GM12878 (cell line): ENCODE measurements at regions not wholly inside any gene's neighbourhood (a gene's known extent, or its start where the extent isn't known, plus 50 kb on each side); places are given as distances from the start of the nearest gene placed in this dataset.
"Not testable (repeated sequence)": the region's sequence is repeated elsewhere in the genome, so short reads cannot be mapped to it uniquely, and the experiment has no call there.

Source experiments
- ATAC-seq: fragments of 200-7000 bp; cut with Tn5 transposase; 3 replicates; pipeline ENCODE4 v1.9.1; 2020; ENCODE audit warnings: mild to moderate bottlenecking, moderate library complexity
- BruUV-seq: library from RNA; stranded (reverse); fragments of 400-500 nt; replicated peaks from 2 replicates; lab custom pipeline; 2021; lab: Mats Ljungman, UMichigan
- CTCF ChIA-PET: fragments of 300-600 bp; sonication (Branson Sonifier 250); formaldehyde crosslinking; extraction: SDS; loops from one replicate; lab custom pipeline; 2021; ENCODE audit warnings: inconsistent platforms; lab: Yijun Ruan, JAX
- POLR2A ChIA-PET: fragments of 350-600 bp; formaldehyde crosslinking; extraction: SDS; loops from one replicate; lab custom pipeline; 2021; ENCODE audit warnings: inconsistent platforms; lab: Charles Lee
- RAD21 ChIA-PET: fragments of 300-600 bp; sonication (Branson Sonifier 250); formaldehyde crosslinking; loops from one replicate; lab custom pipeline; 2023; ENCODE audit warnings: antibody characterized with exemption; ENCODE audit not compliant: unreplicated experiment; lab: Charles Lee
- SMC1A ChIA-PET: fragments of 300-600 bp; sonication (Branson Sonifier 250); formaldehyde crosslinking; loops from one replicate; lab custom pipeline; 2023; ENCODE audit not compliant: unreplicated experiment, uncharacterized antibody; lab: Charles Lee
- DNase-seq: peaks from one replicate; pipeline ENCODE4 v3.0.0-alpha.2; 2011; ENCODE audit warnings: low read depth, low spot score
- FAIRE-seq: peaks from 3 replicates; lab custom pipeline; 2011; peaks lifted over from hg19 to GRCh38; lab: Jason Lieb, UNC
- H2AFZ ChIP-seq: 2 replicates; pipeline ENCODE4 v1.6.0; 2011; ENCODE audit warnings: low read depth, low read length, control low read depth; ENCODE audit not compliant: control insufficient read depth
- H3K27ac ChIP-seq: 2 replicates; pipeline ENCODE4 v1.5.1; 2011; ENCODE audit warnings: control low read depth; ENCODE audit not compliant: control insufficient read depth, insufficient read depth
- H3K27me3 ChIP-seq, 2 experiments: replicated peaks in 1 of 2; 2 replicates each; pipeline versions ENCODE4 v1.6.0 to v1.6.1; 2011; ENCODE audit warnings: low read length in 1 of 2; ENCODE audit not compliant: control insufficient read depth in 2 of 2, insufficient read depth in 2 of 2
- H3K36me3 ChIP-seq, 2 experiments: 2 replicates each; pipeline ENCODE4 v1.5.1; 2011; ENCODE audit warnings: low read length in 1 of 2; ENCODE audit not compliant: control insufficient read depth in 2 of 2, insufficient read depth in 2 of 2
- H3K4me1 ChIP-seq: 2 replicates; pipeline ENCODE4 v1.6.1; 2011; ENCODE audit warnings: mild to moderate bottlenecking, low read length, moderate library complexity, mixed read lengths; ENCODE audit not compliant: control insufficient read depth, insufficient read depth
- H3K4me2 ChIP-seq: 2 replicates; pipeline ENCODE4 v1.6.0; 2011; ENCODE audit warnings: control low read depth; ENCODE audit not compliant: control insufficient read depth, insufficient read depth
- H3K4me3 ChIP-seq: fragments of 200-600 bp; sonication (generic); 2 replicates; pipeline ENCODE4 v1.5.1; 2016
- H3K79me2 ChIP-seq: 2 replicates; pipeline ENCODE4 v1.6.0; 2011; ENCODE audit warnings: low read length; ENCODE audit not compliant: control insufficient read depth, insufficient read depth
- H3K9ac ChIP-seq: 2 replicates; pipeline ENCODE4 v1.8.0; 2011; ENCODE audit warnings: low read length, control low read depth, mixed read lengths; ENCODE audit not compliant: control insufficient read depth, insufficient read depth
- H3K9me3 ChIP-seq: replicated peaks from 3 replicates; pipeline ENCODE4 v1.5.1; 2011; ENCODE audit warnings: mild to moderate bottlenecking, low read length; ENCODE audit not compliant: control insufficient read depth, insufficient read depth
- H4K20me1 ChIP-seq: 2 replicates; pipeline ENCODE4 v1.6.0; 2011; ENCODE audit not compliant: control insufficient read depth, insufficient read depth
- CBX3 ChIP-seq: fragments of 200-600 bp; sonication (generic); IDR thresholded peaks from 2 replicates; pipeline ENCODE4 v1.6.1; 2016; ENCODE audit warnings: low read depth, borderline replicate concordance
- FOS ChIP-seq: IDR thresholded peaks from 3 replicates; pipeline ENCODE4 v1.6.1; 2011; ENCODE audit warnings: borderline replicate concordance; ENCODE audit not compliant: insufficient read length; ENCODE audit errors: extremely low read depth
- JUND ChIP-seq: IDR thresholded peaks from 2 replicates; pipeline ENCODE4 v1.6.1; 2012; ENCODE audit warnings: low read depth, mild to moderate bottlenecking, low read length, improper control_type of control experiment, moderate library complexity
- KDM1A ChIP-seq: fragments of 200-600 bp; sonication (generic); IDR thresholded peaks from 2 replicates; pipeline ENCODE4 v1.6.1; 2016; ENCODE audit warnings: borderline replicate concordance
- MTA2 ChIP-seq: fragments of 450-650 bp; IDR thresholded peaks from 2 replicates; pipeline ENCODE4 v1.6.1; 2016; ENCODE audit warnings: low read depth, mild to moderate bottlenecking, moderate library complexity
- NFXL1 ChIP-seq: fragments of 450-650 bp; IDR thresholded peaks from 2 replicates; pipeline ENCODE4 v1.6.1; 2017; ENCODE audit warnings: antibody characterized with exemption, mild to moderate bottlenecking, borderline replicate concordance
- WGBS: methylation state at CpG from one replicate; pipeline ENCODE4 v1.1.6; 2016; ENCODE audit warnings: low lambda C conversion rate; ENCODE audit not compliant: insufficient replicate concordance, insufficient coverage; ENCODE audit errors: missing lambda C conversion rate; 5-methylcytosine and 5-hydroxymethylcytosine counted together
- in situ Hi-C: fragments of 300-500 bp; cut with MboI; formaldehyde crosslinking; loops from 9 replicates; pipeline ENCODE4 v1.14.3; 2018; ENCODE audit warnings: mixed read lengths
- intact Hi-C: fragments of 100-400 bp; cut with micrococcal nuclease; formaldehyde crosslinking; loops from one replicate; pipeline ENCODE4 v1.14.2; 2022; ENCODE audit not compliant: unreplicated experiment
- TF ChIP-seq, protein P1 (sequence below): fragments of 450-650 bp; IDR thresholded peaks from 2 replicates; pipeline ENCODE4 v1.6.1; 2016; ENCODE audit warnings: mild to moderate bottlenecking
- TF ChIP-seq, protein P2 (sequence below): fragments of 450-650 bp; conservative IDR thresholded peaks from 2 replicates; pipeline ENCODE4 v1.6.1; 2017; ENCODE audit warnings: mild to moderate bottlenecking, moderate library complexity
- TF ChIP-seq, protein P3 (sequence below): fragments of 450-650 bp; IDR thresholded peaks from 2 replicates; pipeline ENCODE4 v1.6.1; 2017; ENCODE audit warnings: borderline replicate concordance

DNA sequence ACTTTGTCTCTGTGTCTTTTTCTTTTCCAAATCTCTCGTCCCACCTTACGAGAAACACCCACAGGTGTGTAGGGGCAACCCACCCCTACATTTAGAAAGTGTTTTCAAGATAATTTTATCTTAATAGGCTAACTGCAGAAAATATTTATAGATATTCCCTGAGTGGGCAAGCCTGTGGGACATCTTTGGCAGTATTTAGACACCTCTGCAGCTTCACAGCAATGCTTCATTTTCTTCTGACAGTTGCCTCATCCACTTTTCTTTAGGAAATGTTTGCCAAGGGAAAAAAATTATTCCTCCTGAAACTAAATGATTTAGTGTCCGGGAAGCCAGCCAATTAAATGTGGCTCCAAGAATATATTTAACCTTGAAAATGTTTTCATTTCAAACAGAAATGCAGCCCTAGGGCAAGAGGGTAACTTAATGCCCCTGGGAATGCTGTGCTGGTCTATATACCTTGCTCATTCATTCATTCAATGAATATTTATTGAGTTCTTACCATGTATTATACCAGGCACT is 290.4 kb downstream of the ABCC12 start (continued):
- TF ChIP-seq, protein P1, sequence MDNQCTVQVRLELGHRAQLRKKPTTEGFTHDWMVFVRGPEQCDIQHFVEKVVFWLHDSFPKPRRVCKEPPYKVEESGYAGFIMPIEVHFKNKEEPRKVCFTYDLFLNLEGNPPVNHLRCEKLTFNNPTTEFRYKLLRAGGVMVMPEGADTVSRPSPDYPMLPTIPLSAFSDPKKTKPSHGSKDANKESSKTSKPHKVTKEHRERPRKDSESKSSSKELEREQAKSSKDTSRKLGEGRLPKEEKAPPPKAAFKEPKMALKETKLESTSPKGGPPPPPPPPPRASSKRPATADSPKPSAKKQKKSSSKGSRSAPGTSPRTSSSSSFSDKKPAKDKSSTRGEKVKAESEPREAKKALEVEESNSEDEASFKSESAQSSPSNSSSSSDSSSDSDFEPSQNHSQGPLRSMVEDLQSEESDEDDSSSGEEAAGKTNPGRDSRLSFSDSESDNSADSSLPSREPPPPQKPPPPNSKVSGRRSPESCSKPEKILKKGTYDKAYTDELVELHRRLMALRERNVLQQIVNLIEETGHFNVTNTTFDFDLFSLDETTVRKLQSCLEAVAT = no peak
- TF ChIP-seq, protein P2, sequence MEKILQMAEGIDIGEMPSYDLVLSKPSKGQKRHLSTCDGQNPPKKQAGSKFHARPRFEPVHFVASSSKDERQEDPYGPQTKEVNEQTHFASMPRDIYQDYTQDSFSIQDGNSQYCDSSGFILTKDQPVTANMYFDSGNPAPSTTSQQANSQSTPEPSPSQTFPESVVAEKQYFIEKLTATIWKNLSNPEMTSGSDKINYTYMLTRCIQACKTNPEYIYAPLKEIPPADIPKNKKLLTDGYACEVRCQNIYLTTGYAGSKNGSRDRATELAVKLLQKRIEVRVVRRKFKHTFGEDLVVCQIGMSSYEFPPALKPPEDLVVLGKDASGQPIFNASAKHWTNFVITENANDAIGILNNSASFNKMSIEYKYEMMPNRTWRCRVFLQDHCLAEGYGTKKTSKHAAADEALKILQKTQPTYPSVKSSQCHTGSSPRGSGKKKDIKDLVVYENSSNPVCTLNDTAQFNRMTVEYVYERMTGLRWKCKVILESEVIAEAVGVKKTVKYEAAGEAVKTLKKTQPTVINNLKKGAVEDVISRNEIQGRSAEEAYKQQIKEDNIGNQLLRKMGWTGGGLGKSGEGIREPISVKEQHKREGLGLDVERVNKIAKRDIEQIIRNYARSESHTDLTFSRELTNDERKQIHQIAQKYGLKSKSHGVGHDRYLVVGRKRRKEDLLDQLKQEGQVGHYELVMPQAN = no peak
- TF ChIP-seq JUND (no peak), KDM1A (no peak), FOS (no peak), MTA2 (no peak), CBX3 (no peak), NFXL1 (no peak)
- TF ChIP-seq, protein P3, sequence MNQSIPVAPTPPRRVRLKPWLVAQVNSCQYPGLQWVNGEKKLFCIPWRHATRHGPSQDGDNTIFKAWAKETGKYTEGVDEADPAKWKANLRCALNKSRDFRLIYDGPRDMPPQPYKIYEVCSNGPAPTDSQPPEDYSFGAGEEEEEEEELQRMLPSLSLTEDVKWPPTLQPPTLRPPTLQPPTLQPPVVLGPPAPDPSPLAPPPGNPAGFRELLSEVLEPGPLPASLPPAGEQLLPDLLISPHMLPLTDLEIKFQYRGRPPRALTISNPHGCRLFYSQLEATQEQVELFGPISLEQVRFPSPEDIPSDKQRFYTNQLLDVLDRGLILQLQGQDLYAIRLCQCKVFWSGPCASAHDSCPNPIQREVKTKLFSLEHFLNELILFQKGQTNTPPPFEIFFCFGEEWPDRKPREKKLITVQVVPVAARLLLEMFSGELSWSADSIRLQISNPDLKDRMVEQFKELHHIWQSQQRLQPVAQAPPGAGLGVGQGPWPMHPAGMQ = no peak

DNA sequence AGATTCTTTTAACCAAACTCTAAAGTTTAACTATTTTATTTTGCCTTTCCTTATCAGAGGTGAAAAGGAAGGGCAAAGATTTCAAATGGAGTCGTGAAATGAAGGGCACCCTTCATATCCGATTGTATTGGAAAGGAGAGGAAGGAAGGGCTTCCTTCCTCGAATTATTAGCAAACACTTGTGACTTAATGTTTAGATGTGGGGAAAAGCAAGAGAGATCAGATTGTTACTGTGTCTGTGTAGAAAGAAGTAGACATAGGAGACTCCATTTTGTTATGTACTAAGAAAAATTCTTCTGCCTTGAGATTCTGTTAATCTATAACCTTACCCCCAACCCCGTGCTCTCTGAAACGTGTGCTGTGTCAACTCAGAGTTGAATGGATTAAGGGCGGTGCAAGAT is 291.5 kb downstream of the ABCC12 start:
- FAIRE-seq, in situ Hi-C loops, SMC1A ChIA-PET, H3K36me3 ChIP-seq, H3K27ac ChIP-seq, H3K9ac ChIP-seq, DNase-seq, ATAC-seq, H3K4me3 ChIP-seq, H4K20me1 ChIP-seq, H3K9me3 ChIP-seq, H3K4me1 ChIP-seq, H2AFZ ChIP-seq, H3K4me2 ChIP-seq, BruUV-seq, RAD21 ChIA-PET, H3K79me2 ChIP-seq, H3K27me3 ChIP-seq, CTCF ChIA-PET, POLR2A ChIA-PET, intact Hi-C loops: not testable (repeated sequence)
- WGBS = 27% methylated on average over 6 of the region's 6 CpGs
